ENCODE measurements at regions not wholly inside any gene's neighbourhood (a gene's known extent, or its start where the extent isn't known, plus 50 kb on each side); places are given as distances from the start of the nearest gene placed in this dataset.

DNA sequence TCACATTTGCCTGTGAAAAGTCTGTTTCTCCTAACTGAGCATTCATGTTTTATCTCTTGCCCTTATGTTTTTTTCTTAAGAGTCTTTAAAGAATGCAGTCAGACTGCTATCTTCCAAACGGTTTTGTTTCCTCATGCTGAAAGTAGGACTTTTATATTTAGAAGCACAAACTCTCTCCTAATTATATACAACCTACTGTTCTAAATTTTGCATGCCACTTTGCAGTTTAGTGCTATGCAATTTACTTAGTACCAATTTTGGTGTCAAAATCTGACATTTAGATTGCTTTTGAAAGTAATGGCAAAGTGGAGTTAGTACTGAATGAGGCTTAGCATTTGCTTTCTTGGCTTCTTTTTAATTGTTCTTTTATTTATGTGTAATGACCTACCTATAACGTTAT lies 55.1 kb upstream of the PCDH20 start:
- DNase-seq (ENCODE audit: low spot score), result no peak

- no peak for DNase-seq (ENCODE audit: low spot score)
Measured at GRCh38 chr13:61466280-61466679, 50.6 kb upstream of the PCDH20 start.

Measured in activated CD4-positive, alpha-beta T cell treated with anti-CD3 and anti-CD28 coated beads, Interleukin-2, Interleukin-4, amounts not matched to agents 100 ng/mL and 50 ng/mL, durations not matched to agents 16 hours and 8 hours (primary cell).